HG03139 (cell line): ENCODE measurements at regions not wholly inside any gene's neighbourhood (a gene's known extent, or its start where the extent isn't known, plus 50 kb on each side); places are given as distances from the start of the nearest gene placed in this dataset.
"Not testable (repeated sequence)": the region's sequence is repeated elsewhere in the genome, so short reads cannot be mapped to it uniquely, and the experiment has no call there.

Experiments used
- ATAC-seq: cut with Tn5 transposase; IDR thresholded peaks from one replicate; pipeline ENCODE4 v1.9.1; 2021; ENCODE audit not compliant: unreplicated experiment

DNA sequence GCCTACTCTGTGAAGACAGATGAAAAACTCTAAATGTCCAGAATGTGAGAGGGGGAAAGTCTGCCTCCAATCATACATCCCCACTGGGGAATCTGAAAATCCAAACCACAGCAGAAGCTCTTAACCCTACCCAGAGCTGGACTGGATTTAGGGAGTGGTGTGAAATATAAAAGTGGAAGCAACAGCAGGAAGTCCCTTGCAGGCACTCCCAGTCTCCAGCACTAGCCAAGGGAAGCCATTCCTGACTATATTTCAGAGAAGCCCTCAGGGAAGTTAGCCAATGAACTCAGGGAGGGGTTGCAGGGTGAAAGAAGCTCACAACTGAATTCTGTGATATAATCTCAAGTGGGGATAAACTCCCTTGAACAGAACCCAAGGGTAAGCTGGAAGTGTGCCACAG lies 51.5 kb downstream of the CRPPA start:
- no peak for ATAC-seq

DNA sequence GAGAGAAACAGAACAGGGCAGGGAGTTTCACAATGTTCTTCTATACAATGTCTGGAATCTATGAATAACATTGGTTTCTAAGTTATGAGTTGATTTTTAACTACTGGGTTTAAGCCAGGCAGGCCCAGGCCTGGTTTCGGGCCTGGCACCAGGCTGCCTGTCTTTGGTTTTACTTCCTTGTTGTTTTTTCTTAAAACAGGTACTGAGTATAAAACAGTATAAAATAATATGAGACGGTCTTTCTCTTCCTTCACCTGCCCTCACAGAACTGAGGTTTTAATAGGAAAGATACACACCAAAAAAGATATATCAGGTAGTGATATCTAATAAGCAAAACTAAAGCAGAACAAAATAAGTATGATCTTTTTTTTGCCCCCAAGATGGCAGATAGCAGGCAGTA lies 52.0 kb downstream of the CRPPA start:
- not testable (repeated sequence) for ATAC-seq

- no peak for ATAC-seq
These were observed 52.5 kb downstream of the CRPPA start for GRCh38 chr7:16368885-16369284.

- ATAC-seq = no peak
These were observed 54.2 kb downstream of the CRPPA start for GRCh38 chr7:16367115-16367514.

- ATAC-seq = no peak
These were observed 55.4 kb downstream of the CRPPA start for GRCh38 chr7:16365952-16366351.

GRCh38 chr7:16365177-16365576 lies 56.2 kb downstream of the CRPPA start:
- ATAC-seq = no peak

GRCh38 chr7:16359216-16359615 lies 62.1 kb downstream of the CRPPA start:
- ATAC-seq = no peak

GRCh38 chr7:16357921-16358320 lies 63.4 kb downstream of the CRPPA start:
- ATAC-seq = no peak

- ATAC-seq = no peak
These were observed 63.9 kb downstream of the CRPPA start for GRCh38 chr7:16357474-16357873.

DNA sequence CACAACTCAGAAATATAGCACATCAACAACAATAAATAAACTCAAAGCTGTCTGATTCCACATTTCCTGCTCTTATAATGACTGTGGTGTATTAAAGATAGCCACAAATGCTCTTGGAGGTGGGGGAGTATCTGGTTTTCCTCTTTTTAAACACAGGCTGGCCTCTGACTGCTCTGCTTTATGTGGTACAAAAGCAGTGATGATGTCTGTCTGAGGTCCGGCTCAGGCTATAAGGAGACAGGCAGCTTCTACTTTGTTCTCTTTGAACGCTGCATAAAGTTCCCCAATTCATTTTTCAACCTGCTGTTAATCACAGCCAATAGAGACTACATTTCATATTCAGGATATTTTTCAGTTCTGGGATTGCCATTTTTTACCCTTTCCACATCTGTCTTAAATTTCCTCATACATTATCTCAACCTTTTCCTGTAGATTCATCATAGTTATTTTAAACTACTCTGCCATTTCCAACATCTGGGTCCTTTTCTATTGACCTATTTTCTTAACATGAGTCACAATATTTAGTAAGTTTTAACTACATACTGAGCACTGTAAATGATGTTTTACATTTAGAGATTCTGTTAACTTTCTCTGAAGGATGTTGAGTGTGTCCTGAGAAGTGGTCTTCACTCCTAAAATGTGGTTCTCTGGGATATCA lies 64.9 kb downstream of the CRPPA start:
- ATAC-seq = no peak

DNA sequence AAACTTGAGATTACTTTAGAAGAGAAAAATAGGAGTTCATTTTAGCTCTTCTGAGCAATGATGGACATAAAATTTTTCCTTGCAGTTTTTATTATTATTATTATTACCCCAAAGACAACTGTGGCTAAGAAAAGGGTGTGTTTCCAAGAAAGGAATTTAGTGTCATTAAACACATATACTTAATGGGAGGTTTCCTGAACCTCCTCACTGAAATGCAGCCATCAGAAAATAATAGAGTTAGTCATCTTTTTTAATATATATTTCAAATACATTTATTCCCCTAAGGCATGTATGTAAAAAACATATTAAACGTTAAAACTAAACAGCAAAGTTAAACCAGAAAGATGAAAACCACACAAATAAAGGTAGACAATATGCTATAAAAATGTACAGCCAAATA lies 66.8 kb downstream of the CRPPA start:
- no peak for ATAC-seq

GRCh38 chr7:16353226-16353625 lies 68.1 kb downstream of the CRPPA start:
- no peak for ATAC-seq

DNA sequence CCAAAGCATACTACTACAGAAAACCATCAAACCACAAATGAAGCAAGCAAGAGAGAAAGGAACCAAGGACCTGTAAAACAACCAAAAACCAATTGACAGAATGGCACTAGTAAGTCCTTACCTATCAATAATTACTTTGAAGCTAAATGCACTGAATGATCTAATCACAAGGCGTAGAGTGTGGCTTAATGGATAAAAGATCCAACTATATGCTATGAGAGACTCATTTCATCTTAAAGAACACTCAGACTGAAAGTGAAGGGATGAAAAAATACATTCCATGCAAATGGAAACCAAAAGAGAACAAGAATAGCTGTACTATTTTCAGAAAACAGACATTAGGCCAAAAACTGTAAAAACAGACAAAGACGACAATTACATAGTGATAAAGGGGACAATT lies 70.7 kb downstream of the CRPPA start:
- peak; percentile 64 for ATAC-seq

DNA sequence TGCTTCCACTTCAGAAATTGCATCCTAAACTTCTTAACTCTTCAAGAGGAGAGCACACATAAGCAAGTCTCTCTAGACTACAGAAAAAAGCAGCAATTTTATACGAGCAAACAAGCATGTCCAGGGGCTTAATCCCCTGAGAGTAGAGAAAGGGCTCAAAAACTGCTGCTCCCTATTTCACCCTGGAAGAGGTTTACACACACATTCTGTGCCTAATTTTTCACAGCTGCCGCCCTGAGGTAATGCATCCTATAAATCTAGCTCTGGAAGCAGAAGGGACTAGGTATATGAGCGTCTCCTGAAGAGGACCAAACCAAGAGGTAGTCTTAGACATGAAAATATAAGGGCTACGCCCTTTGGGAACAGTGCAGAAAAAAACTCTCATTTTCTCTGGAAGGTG lies 73.1 kb downstream of the CRPPA start:
- ATAC-seq = no peak

- no peak for ATAC-seq
These were observed 73.5 kb downstream of the CRPPA start for GRCh38 chr7:16347827-16348192.

DNA sequence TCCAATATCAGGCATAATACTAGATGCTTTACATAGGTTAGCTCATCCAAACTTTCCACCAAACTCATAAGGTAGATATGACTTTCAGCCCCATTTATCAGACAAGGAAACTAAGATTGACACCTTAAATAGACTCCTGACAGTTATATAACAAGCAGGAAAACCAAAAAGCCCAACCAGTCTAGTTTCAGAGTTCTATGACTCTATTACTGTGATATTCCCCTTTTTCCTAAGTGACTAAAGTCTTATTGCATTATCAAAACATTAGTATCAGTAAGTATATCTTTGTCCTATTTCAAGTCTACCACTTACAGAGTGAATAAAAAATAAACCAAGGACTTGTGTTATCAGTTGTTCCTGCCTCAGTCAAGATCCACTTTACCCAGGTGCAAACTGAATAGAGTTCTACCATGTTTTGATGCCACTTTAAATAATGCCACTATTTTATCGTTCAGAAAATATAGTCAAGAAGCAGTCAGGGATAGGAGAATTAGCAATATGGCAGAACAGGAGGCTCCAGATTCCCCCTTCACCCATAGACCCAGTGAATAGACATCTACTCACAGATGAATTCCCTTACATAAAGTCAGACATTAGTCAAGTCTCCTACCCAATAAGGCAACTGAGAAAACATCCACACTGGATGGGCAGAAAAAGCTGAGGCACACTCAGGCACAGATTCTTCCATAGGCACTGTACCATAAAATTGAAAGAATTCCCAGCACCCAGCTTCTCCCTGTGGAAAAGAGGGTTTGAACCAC lies 74.1 kb downstream of the CRPPA start:
- ATAC-seq = no peak

GRCh38 chr7:16345979-16346958 lies 75.1 kb downstream of the CRPPA start:
- ATAC-seq = peak; percentile 53

- no peak for ATAC-seq
These were observed 76.4 kb downstream of the CRPPA start for GRCh38 chr7:16344927-16345326.

DNA sequence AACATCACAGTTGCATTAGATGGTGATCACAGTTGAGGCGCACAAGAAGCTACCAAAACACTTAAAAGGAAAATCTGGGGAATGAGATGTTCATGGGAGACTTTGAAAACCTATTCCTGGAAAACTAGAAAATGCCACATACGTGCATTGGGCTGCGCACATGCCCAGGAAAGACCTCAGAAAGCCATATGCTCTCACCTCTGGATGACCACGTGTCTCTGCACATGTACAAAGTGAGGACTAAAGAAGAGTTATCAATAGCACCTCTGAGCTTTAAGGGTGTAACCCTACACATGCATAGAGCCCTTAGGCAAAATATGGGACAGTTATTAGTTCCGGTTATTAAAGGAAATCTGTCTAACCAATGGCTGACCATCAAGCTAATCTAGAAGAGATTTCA lies 77.7 kb downstream of the CRPPA start:
- no peak for ATAC-seq

- no peak for ATAC-seq
These were observed 83.3 kb downstream of the CRPPA start for GRCh38 chr7:16338065-16338464.

GRCh38 chr7:16326106-16326505 lies 95.2 kb downstream of the CRPPA start:
- no peak for ATAC-seq

DNA sequence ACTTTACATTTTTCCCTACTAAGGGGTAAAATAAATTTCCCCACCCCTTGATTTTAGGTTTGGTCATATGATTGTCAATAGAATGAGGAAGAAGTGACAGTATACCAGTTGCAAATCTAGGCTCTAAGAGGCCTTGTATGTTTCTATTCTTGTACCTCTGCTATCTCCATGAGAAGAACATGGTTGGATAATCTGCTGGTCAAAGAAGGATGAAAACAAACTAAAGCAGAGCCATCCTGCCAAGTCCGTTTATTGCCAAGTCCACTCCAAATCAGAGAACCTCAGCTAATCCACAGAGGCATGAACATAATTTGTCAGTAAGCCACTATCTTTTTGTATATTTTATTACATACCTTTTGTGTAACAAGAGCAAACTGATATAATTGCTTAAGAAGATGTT lies 98.0 kb downstream of the CRPPA start:
- no peak for ATAC-seq
